ENCODE measurements at regions not wholly inside any gene's neighbourhood (a gene's known extent, or its start where the extent isn't known, plus 50 kb on each side); places are given as distances from the start of the nearest gene placed in this dataset.
"Not testable (repeated sequence)": the region's sequence is repeated elsewhere in the genome, so short reads cannot be mapped to it uniquely, and the experiment has no call there.

- no peak for DNase-seq
These were observed 135.4 kb upstream of the CLEC14A start for GRCh38 chr14:38391334-38391733.

GRCh38 chr14:38389681-38390080 lies 133.8 kb upstream of the CLEC14A start:
- DNase-seq: no peak

- no peak for DNase-seq
These were observed 131.9 kb upstream of the CLEC14A start for GRCh38 chr14:38387821-38388220.

GRCh38 chr14:38385836-38386235 lies 129.9 kb upstream of the CLEC14A start:
- DNase-seq: no peak

GRCh38 chr14:38385343-38385742 lies 129.4 kb upstream of the CLEC14A start:
- no peak for DNase-seq

GRCh38 chr14:38384741-38385140 lies 128.8 kb upstream of the CLEC14A start:
- DNase-seq: no peak

- DNase-seq: no peak
These were observed 112.0 kb upstream of the CLEC14A start for GRCh38 chr14:38367922-38368321.

GRCh38 chr14:38366374-38366773 lies 110.5 kb upstream of the CLEC14A start:
- no peak for DNase-seq

- no peak for DNase-seq
These were observed 107.3 kb upstream of the CLEC14A start for GRCh38 chr14:38363217-38363616.

- no peak for DNase-seq
These were observed 101.7 kb upstream of the CLEC14A start for GRCh38 chr14:38357557-38357956.

GRCh38 chr14:38355473-38355872 lies 99.6 kb upstream of the CLEC14A start:
- DNase-seq: not testable (repeated sequence)

GRCh38 chr14:38350102-38350501 lies 94.2 kb upstream of the CLEC14A start:
- DNase-seq: no peak

- DNase-seq: no peak
These were observed 86.9 kb upstream of the CLEC14A start for GRCh38 chr14:38342803-38343202.

GRCh38 chr14:38339696-38340095 lies 83.8 kb upstream of the CLEC14A start:
- DNase-seq: no peak

- no peak for DNase-seq
These were observed 80.4 kb upstream of the CLEC14A start for GRCh38 chr14:38336298-38336697.

GRCh38 chr14:38330275-38330674 lies 74.4 kb upstream of the CLEC14A start:
- no peak for DNase-seq

- no peak for DNase-seq
These were observed 73.4 kb upstream of the CLEC14A start for GRCh38 chr14:38329246-38329645.

GRCh38 chr14:38316922-38317321 lies 61.0 kb upstream of the CLEC14A start:
- no peak for DNase-seq

GRCh38 chr14:38311655-38312054 lies 55.8 kb upstream of the CLEC14A start:
- DNase-seq: no peak

- no peak for DNase-seq
These were observed 54.6 kb upstream of the CLEC14A start for GRCh38 chr14:38310420-38310995.

GRCh38 chr14:38309522-38310277 lies 53.8 kb upstream of the CLEC14A start:
- DNase-seq: no peak

Data from right hindlimb (tissue), 1 donor.